ENCODE measurements at regions not wholly inside any gene's neighbourhood (a gene's known extent, or its start where the extent isn't known, plus 50 kb on each side); places are given as distances from the start of the nearest gene placed in this dataset.

DNA sequence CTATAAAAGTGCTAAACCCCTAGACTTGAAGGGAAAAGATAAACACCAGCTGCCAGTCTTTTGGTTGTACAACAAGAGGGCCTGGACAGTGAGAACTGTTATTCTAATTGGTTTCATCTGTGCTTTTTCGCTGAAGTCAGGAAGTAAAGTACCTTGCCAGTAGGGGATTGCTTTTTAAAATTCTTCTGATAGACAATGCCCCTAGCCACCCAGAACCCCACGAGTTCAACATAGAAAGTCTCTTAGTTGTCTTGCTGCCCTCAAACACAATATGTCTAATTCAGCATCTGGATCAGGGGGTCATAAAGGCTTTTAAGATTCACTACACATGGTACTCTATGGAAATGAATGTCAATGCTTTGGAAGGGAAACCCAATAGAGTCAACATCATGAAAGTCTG is 289.2 kb downstream of the TBX15 start:
- TF ChIP-seq POLR2A (IDR thresholded peaks at IDR 0.05; ENCODE audit: insufficient read depth in 1 of 2, low read depth in 2 of 2, low read length in 2 of 2) (no peak), NFE2L1 (CRISPR knock-in tag; IDR thresholded peaks at IDR 0.05; ENCODE audit: borderline replicate concordance) (no peak), REST (IDR thresholded peaks at IDR 0.05; ENCODE audit: borderline replicate concordance in 1 of 2, low read depth in 1 of 2, low read length in 2 of 2) (no peak), EZH2 (conservative IDR thresholded peaks at IDR 0.05; ENCODE audit: low read depth, low read length) (no peak), CAMTA2 (CRISPR knock-in tag; IDR thresholded peaks at IDR 0.05; ENCODE audit: borderline replicate concordance) (no peak), ZZZ3 (CRISPR knock-in tag; IDR thresholded peaks at IDR 0.05; ENCODE audit: borderline replicate concordance) (no peak)
